ENCODE measurements at regions not wholly inside any gene's neighbourhood (a gene's known extent, or its start where the extent isn't known, plus 50 kb on each side); places are given as distances from the start of the nearest gene placed in this dataset.

DNA sequence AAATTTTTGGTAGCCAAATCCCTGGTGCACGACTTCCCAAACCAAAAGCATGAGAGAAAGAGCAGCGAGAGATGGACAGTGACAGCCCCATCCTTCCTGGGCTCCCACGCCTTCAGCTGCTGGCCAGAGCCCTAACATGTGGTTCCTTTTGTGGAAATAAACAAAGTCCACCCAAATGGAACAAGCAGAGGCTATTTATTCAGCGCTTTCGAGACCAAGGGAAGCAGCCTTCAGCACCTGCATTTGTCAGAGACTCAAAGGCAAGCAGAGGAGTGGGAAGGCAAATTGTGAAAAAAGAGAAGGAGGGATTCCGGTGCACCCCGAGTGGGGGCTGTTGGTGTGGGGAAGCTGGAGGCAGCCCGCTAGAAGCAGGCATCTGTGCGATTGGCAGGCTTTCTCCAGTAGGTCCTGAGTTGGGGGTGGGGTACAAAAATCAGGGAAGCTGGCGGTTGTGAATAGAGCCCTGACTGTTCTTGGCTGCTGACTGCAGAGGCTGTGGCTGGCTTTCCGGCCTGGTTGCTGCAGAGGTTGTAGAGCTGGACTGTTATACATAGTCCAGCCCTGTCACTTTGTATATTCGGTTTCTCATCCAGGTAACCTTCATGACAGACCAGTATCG, 427.2 kb downstream of the OCA2 start:
- no peak for DNase-seq (ENCODE audit: low read depth in 2 of 3, low spot score in 1 of 3)

DNA sequence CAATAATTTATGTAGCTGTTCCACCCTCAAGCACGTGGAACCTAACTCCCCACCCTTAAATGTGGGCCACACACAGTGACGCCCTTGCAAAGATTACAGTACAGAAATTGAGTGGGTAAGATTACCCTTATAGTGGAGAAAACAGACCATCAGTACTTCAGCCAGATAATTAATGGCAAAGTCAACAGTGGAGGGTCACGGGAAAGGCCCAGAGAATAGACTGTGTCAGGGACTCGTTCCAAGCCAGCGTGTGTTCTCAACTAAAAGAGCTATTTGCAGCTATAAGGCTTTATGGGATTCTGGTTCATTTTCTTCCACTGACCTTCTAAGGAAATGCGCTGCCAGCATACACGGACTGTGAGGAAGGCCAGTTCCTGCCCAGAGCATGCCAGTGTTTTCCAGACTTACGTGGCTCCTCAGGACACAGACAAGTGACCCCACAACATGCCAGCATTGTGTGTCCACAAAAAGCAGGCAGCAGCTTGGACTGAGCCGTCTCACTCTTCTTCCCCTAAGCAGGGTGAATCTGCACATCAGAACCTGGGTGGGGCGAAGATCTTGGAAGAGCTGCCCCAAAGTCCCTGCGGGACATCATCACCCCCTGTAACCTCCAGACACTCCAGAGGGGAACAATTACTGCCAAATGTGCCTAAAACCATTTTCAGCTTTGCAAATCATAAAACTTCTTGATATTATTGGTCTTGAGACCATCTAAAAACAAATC, 428.5 kb downstream of the OCA2 start:
- DNase-seq (ENCODE audit: low read depth in 2 of 3, low spot score in 1 of 3): no peak

DNA sequence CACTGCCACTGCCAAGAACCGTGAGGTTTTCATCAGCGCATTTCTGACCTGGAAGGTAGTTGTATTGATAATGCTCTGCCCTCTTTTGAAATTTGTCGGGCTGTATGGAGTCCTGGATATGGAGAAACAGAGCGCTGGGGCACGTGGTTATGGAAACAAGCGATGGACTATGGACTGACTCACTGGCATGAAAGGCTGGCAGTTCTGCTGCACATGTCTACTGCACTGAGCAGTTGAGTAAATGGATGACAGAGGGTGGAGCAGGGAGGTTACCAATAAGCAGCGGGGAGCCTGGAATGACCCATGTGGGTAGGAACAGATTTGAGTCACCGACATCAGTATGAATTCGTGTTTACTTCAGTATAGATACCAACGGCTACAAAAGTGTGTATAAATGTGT, 429.5 kb downstream of the OCA2 start:
- DNase-seq (ENCODE audit: low read depth in 2 of 3, low spot score in 1 of 3): no peak

DNA sequence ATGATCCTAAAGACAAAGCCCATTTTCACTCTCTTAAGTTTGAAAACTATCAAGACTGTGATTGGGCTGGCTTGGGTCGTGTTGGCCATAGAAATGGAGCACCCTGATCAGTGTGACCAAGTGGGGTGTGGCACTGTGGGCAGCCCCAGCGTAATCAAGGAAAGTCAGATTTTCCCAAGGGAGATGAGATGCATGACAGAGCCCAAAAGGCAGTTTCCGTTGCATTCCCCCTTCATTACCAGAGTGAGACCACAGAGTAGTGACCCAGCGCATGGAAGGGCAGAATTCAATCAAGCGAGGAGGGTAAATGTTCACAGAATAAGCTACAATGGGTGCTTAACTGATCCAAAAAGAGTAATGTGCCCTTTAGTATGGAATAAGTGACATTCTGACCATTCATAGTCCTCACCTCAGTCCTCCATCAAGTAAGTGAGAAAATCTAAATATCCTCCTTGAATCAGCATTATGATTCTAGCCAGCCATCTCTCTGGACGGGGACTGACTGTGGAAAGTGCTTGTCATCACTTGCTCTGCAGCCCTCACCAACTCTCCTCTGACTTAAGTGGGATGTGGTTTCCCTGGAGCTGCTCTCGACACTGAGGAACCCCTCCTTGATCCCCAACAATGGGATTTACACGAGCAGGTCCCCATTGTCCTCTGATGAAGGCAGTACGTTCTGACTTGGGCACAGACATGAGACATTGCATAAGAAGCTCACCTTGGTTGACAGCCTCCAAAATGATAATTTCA, 430.5 kb downstream of the OCA2 start:
- DNase-seq (ENCODE audit: low read depth in 2 of 3, low spot score in 1 of 3): no peak

DNA sequence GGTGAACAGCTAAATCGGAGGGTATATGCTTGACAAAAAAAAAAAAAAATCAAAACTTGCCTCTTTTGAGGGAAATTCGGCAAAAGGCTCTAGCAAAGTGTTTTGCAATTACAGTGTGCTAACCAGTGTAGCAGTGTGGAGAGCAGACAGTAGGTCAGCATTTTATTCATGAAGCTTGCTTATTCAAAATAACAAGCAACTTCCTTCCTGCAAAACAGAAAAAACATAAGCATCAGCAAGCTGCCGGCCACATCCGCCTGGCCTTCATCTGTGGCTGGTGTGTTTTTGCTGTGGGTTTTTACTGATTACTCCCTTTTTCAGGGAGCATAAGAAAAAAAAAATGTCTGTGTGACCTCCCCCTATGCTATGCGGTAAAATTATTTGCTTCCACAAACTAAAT, 434.1 kb downstream of the OCA2 start:
- DNase-seq (ENCODE audit: low read depth in 2 of 3, low spot score in 1 of 3): no peak

DNA sequence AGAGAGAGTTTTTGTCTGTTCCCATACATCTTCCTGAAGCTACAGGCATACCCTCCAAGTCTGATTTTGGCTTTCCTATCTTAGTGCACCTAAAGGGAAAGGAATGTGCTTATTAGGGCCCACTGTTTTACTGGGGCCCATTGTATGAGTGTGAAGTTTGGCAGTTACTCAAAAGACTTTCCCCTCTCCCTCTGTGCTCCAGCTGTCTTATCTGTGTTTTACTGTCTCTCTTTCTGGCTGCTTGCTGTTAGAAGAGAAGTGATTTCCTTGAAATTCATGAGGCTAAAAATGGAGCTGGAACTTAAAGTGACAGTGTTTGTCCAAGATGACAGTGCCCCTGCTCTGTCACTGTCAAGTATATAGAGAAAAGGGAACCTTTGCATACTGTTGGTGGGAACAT, 436.2 kb downstream of the OCA2 start:
- no peak for DNase-seq (ENCODE audit: low read depth in 2 of 3, low spot score in 1 of 3)

DNA sequence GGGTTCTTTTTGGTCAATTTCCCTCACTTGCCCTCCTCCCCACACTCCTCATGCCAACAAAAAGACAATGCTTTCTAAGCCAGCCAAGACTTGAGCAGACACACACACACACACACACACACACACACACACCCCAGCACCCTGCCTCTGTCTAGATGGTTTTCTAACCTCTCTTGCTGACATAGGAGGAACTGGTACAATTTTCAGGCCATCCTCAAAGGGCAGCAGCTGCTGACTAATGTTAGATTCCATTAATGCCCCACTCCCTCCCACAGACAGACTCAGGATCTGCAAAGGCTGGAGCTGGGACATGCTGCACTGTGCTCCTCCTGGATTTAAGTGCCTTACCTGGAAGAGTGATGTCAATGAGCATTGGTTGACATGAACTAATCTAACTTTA, 438.4 kb downstream of the OCA2 start:
- DNase-seq (ENCODE audit: low read depth in 2 of 3, low spot score in 1 of 3): no peak

DNA sequence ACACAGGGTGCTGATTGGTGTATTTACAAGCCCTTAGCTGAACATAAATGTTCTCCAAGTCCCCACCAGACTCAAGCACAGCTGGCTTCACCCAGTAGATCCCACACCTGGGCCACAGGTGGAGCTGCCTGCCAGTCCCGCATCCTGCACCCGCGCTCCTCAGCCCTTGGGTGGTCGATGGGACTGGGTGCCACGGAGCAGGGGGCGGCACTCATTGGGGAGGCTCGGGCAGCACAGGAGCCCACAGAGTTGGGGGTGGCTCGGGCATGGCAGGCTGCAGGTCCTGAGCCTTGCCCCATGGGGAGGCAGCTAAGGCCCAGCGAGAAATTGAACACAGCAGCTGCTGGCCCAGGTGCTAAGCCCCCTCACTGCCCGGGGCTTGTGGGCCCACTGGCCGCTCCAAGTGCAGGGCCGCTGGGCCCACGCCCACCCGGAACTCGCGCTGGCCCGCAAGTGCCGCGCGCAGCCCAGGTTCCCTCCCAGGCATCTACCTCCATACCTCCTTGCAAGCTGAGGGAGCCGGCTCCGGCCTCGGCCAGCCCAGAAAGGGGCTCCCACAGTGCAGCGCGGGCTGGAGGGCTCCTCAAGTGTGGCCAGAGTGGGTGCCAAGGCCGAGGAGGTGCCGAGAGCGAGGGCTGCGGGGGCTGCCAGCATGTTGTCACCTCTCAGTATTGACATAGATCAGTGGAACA, 442.7 kb downstream of the OCA2 start:
- no peak for DNase-seq (ENCODE audit: low read depth in 2 of 3, low spot score in 1 of 3)

DNA sequence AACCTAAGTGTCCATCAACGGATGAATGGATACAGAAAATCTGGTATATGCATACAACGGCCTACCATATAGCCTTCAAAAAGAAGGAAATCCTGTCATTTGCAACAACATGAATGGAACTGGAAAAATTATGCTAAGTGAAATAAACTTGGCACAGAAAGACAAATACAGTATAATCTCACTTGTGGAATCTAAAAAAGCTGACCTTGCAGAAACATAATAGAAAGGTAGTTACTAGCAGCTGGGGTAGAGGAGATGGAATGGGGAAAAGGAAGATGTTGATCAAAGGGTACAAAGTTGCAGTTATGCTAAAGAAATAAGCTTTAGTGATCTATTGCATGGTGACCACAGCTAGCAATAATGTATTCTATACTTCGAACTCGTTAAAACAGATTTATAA, 444.1 kb downstream of the OCA2 start:
- no peak for DNase-seq (ENCODE audit: low read depth in 2 of 3, low spot score in 1 of 3)

DNA sequence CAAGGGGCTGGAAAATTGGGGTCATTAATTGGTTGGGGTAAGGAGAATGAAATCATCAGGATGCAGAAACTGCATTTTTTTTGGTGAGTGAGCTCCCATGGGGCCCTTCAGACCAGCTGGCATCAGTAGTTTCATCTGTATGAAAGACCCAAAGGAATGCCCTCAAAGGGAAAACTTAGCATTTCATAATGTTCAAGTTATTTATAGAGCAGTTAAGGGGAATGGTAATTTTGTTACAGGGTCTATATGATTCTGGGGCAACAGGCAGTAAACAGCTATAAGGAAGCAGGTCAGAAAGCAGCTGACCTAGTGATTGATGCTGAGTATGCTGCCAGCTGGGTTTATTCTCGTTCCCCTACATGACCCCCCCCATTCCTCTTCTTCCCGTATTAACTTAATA, 448.9 kb downstream of the OCA2 start:
- no peak for DNase-seq (ENCODE audit: low read depth in 2 of 3, low spot score in 1 of 3)

DNA sequence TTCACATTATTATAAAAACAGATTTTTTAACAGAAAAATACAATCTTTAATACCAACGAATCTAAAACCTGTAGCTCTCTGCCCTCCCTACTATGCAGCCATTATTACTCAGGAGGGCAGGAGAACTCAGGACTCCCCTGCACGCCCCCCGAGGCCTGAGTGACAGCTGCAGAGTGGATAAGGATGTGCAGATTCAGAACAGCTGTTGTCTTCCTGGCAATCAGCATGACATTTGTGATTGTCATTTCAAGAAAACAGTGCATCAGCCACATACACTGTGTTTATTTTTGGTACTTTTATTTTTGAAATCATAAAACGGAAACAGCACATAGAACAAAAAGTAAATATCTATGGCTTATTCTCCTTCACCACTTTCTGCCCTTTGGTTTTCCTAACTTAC, 450.8 kb downstream of the OCA2 start:
- DNase-seq (ENCODE audit: low read depth in 2 of 3, low spot score in 1 of 3): no peak

DNA sequence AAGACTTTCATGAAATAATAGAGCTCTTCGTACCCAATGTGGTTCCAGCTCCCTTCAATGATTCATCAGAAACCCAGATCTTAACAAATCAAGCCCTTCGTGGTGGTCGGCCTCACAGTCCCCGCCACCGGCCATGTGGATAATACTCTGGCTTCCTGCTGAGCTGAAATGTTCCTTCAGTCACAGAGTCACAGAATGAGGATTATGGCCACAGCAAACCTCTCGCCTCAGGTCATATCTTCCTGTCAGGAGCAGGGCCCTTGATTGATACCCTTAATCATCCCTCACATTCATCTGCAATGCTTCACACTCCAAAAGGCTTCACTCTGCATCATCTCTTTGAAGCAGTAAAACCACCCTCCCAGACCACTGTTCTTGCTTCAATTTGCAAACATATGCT, 452.6 kb downstream of the OCA2 start:
- no peak for DNase-seq (ENCODE audit: low read depth in 2 of 3, low spot score in 1 of 3)

DNA sequence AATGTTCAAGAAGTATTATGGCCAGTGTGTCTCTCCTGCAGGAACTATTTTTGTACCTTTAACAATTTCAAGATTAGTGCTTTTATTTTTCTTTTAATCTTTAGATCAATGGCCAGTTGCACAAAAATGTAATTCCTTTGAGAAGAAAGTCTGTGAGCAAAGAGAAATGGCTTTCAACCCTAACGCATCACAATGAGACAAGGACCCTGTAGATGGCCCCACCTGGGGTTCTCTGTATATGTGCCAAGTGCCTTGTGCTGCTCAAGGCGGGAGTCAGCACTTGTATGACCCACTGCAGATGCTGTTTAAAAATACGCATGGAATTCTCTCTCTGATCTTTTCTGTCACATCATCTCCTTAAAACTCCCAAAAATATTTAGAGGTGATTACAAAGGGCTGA, 453.4 kb downstream of the OCA2 start:
- DNase-seq (ENCODE audit: low read depth in 2 of 3, low spot score in 1 of 3): no peak

DNA sequence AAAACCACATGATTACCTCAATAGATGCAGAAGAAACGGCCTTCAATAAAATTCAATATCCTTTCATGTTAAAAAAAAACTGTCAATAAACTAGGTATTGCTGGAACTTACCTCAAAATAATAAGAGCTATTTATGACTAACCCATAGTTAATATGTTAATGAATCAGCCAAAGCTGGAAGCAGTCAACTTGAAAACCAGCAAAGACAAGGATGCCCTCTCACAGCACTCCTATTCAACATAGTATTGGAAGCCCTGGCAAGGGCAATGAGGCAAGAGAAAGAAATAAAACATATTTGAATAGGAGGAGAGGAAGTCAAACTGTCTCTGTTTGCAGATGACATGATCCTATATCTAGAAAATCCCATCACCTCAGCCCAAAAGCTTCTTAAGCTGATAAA, 456.1 kb downstream of the OCA2 start:
- no peak for DNase-seq (ENCODE audit: low read depth in 2 of 3, low spot score in 1 of 3)

DNA sequence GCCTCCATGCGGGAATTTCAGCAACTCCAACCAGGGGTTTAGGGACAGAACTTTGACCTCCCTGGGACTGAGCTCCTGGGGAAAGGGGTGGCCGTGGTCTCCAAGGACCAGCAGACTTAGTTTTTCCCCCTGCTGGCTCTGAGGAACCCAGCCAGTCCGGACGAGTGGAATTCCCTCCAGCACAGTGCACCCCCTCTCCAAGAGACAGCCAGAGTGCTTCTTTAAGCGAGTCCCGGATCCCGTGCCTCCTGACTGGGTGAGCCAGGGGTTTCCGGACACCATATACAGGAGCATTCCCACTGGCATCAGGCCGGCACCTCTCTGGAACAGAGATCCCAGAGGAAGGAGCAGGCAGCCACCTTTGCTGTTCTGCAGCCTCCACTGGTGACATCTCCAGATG, 459.5 kb downstream of the OCA2 start:
- no peak for DNase-seq (ENCODE audit: low read depth in 2 of 3, low spot score in 1 of 3)

DNA sequence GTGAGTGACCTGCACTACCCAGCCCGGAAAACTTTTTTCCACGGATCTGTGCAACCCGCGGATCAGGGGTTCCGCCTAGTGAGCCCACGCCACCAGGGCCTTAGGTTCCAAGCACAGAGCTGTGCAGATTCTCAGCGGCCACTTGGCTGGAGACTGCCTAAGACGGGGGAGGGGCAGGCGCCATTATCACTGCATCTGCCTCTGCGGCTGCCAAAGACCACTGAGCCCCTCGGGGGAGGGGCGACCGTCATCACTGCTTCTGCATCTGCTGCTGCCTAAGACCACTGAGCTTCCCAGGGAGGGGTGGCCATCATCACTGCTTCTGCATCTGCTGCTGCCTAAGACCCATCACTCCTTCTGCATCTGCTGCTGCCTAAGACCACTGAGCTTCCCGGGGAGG, 460.2 kb downstream of the OCA2 start:
- no peak for DNase-seq (ENCODE audit: low read depth in 2 of 3, low spot score in 1 of 3)

DNA sequence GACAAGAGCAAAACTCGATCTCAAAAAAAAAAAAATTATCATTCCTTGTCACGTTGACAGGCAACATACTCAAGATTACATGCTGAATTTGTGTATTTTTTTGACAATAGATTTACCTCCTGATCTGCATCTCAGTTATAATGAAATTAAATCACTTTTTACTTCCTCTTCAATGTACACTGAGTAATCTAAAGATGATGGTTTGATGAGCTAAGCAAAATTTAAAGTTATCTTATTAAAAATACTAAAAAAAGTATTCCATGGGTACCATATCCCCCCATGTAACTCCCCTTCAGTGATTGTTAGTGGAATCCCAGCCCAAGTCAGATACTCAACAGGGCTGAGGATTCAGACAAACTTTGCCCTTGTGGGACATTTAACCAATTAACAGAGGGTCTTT, 463.2 kb downstream of the OCA2 start:
- no peak for DNase-seq (ENCODE audit: low read depth in 2 of 3, low spot score in 1 of 3)

DNA sequence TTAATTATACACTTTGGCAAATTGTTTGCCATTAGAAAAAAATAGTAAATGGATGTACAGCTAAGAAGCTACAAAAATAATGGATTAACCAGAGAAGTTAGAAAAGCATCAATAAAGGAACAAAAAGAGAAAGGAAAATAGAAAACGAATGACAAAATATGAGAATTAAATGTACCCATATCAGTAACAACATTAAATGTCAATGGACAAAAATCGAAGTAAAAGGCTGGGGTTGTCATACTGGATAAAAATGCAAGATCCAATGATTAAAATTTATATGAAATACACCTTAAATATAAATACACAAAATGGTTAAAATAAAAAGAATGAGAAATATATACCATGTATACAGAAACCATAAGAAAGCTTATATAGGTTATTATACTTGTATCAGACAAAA, 470.6 kb downstream of the OCA2 start:
- no peak for DNase-seq (ENCODE audit: low read depth in 2 of 3, low spot score in 1 of 3)

DNA sequence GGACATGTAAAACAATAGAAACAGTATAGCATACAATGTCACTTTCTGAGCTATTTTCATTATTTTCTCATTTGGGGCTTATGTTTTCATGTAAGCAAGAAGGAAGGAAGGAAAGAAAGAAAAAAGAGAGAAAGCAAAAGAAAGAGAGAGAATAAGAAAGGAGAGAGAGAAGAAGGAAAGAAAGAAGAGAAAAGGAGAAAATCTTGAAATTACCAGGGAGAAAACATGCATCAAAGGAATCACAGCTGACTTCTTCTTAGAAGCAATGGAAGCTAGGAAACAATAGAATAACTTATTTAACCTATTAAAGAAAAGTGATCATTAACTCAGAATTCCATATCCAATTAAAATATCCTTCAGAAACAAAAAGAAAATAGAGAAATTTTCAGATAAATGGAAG, 471.5 kb downstream of the OCA2 start:
- DNase-seq (ENCODE audit: low read depth in 2 of 3, low spot score in 1 of 3): no peak

DNA sequence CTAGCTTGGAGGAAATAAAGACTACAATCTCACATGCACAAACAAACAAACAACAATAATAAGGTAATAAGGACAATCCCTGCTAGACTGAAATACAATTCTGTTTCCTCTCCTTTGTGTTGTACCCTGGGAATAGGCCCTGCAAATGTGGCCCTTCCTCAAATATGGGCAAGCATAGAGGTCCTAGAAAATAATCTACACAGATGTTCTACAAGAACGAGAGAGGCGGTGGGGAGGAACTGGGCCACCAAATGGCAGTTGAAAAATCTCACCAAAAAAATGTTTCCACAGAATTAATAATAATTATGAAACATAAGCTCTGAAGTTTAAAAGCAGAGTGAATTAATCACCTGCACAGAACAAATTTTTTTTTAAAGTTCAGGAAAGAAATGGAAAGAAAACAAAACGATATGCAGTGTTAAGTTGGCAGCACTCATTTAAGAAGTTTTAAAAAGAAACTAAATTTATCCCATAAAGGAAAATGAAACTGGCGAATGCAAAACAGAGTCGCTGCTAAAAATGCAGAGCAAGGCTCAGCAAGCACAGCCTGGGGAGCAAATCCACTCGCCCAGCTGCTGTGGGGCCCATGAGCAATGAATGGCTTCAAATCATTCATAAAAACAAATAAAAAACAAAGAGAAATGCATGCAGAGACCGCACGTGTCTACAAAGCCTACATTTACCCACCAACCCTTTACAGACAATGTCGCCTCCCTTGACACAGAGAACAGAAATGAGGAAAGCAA, 475.4 kb downstream of the OCA2 start:
- DNase-seq (ENCODE audit: low read depth in 2 of 3, low spot score in 1 of 3): no peak

DNA sequence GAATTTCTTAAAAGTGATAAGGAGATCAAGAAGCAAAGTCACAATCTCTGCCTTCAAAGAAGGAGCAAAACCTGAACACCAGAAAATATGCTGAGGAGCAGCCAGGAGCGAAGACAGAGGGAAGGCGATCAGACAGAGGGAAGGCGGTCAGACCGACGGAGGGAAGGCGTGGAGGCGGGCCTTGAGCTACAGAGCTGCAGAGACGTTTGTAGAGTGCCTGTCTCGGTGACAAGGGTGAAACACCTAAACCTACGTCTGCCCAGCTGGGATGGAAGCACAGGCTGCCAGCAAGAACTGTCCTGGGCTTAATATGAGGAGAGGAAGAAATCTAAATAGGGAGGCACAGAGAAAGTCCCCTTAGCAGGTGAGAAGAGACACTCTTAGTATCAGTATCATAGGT, 476.0 kb downstream of the OCA2 start:
- DNase-seq (ENCODE audit: low read depth in 2 of 3, low spot score in 1 of 3): no peak

All from stimulated activated CD4-positive, alpha-beta T cell treated with anti-CD3 and anti-CD28 coated beads, Interleukin-12 subunit alpha, Interleukin-12 subunit beta, amount 100 ng/mL, for 48 hours (primary cell).